ENCODE measurements at regions not wholly inside any gene's neighbourhood (a gene's known extent, or its start where the extent isn't known, plus 50 kb on each side); places are given as distances from the start of the nearest gene placed in this dataset.

GRCh38 chr19:28519952-28520861 lies 692.7 kb downstream of the UQCRFS1 start (continued):
- no peak for TF ChIP-seq E4F1 (IDR thresholded peaks at IDR 0.05; ENCODE audit: borderline replicate concordance, partially characterized antibody)

GRCh38 chr19:28519218-28519779 lies 693.7 kb downstream of the UQCRFS1 start:
- no peak for ATAC-seq
- H3K4me2 ChIP-seq (ENCODE audit: control insufficient read depth, insufficient read depth): no peak overlapping the region
- ChIA-PET CTCF (interaction anchor here (0.7 to 2.5 kb wide), 6 partner anchors 10 to 52 kb away, joined by 3 to 6 read pairs (median 4); no protein-coding TSS in a partner anchor), POLR2A (interaction anchor here (0.6 to 2.4 kb wide), 7 partner anchors 10 to 65 kb away, joined by 3 to 7 read pairs (median 5); no protein-coding TSS in a partner anchor), RAD21 (ENCODE audit: unreplicated experiment) (interaction anchor here (0.8 to 3.3 kb wide), 7 partner anchors 10 to 85 kb away, joined by 3 to 23 read pairs (median 5); no protein-coding TSS in a partner anchor), SMC1A (ENCODE audit: uncharacterized antibody, unreplicated experiment) (interaction anchor here (0.8 to 3.7 kb wide), 10 partner anchors 8 to 114 kb away, joined by 3 to 22 read pairs (median 3); no protein-coding TSS in a partner anchor)
- no peak for DNase-seq (ENCODE audit: low read depth, low spot score)
- no peak overlapping the region for H3K27ac ChIP-seq (ENCODE audit: control insufficient read depth, insufficient read depth)
- no peak overlapping the region for H3K4me3 ChIP-seq
- 23% methylated on average over 8 of the region's 8 CpGs for WGBS (ENCODE audit: insufficient coverage, insufficient replicate concordance, low lambda C conversion rate, missing lambda C conversion rate)
- no peak overlapping the region for H2AFZ ChIP-seq (ENCODE audit: control insufficient read depth, low read depth, low read length)
- no peaks in the 10 kb centered on the region for H4K20me1 ChIP-seq (ENCODE audit: control insufficient read depth, insufficient read depth)
- intact Hi-C loops (cut with micrococcal nuclease; ENCODE audit: unreplicated experiment): no loop called here
- no peaks in the 10 kb centered on the region for H3K27me3 ChIP-seq (replicated peaks in 1 of 2; ENCODE audit: control insufficient read depth in 2 of 2, insufficient read depth in 2 of 2, low read length in 1 of 2)
- no peaks in the 10 kb centered on the region for H3K4me1 ChIP-seq (ENCODE audit: control insufficient read depth, insufficient read depth, low read length)
- no peak for FAIRE-seq
- no TSS peak for BruUV-seq (replicated peaks)
- H3K9ac ChIP-seq (ENCODE audit: control insufficient read depth, insufficient read depth, low read length): no peak overlapping the region
- H3K79me2 ChIP-seq (ENCODE audit: control insufficient read depth, insufficient read depth, low read length): no peaks in the 10 kb centered on the region
- no peaks in the 10 kb centered on the region; the same call in 2 of the 3 replicates for H3K9me3 ChIP-seq (replicated peaks; ENCODE audit: control insufficient read depth, insufficient read depth, low read length)
- in situ Hi-C loops (cut with MboI): no loop called here
- H3K36me3 ChIP-seq (ENCODE audit: control insufficient read depth in 2 of 2, insufficient read depth in 2 of 2, low read length in 1 of 2): no peaks in the 10 kb centered on the region
- TF ChIP-seq SKIL (IDR thresholded peaks at IDR 0.05; ENCODE audit: low read depth, poor library complexity, severe bottlenecking) (no peak), MTA3 (IDR thresholded peaks at IDR 0.05; ENCODE audit: borderline replicate concordance, low read length) (no peak), EP300 (IDR thresholded peaks at IDR 0.05; ENCODE audit: borderline replicate concordance in 1 of 2, control insufficient read depth in 1 of 2, low read depth in 2 of 2, low read length in 2 of 2) (no peak), JUND (IDR thresholded peaks at IDR 0.05; ENCODE audit: low read depth, low read length) (no peak), CTCF (IDR thresholded peaks at IDR 0.05 in 2 of 3, conservative IDR thresholded peaks at IDR 0.05 in 1 of 3; ENCODE audit: control insufficient read depth in 2 of 3, extremely low read depth in 1 of 3, insufficient read depth in 1 of 3, low read depth in 3 of 3, low read length in 3 of 3) (no peak), MLLT1 (IDR thresholded peaks at IDR 0.05) (no peak), RB1 (IDR thresholded peaks at IDR 0.05; ENCODE audit: borderline replicate concordance) (no peak)
